ENCODE measurements at regions not wholly inside any gene's neighbourhood (a gene's known extent, or its start where the extent isn't known, plus 50 kb on each side); places are given as distances from the start of the nearest gene placed in this dataset.

GRCh38 chr2:126802316-126802715, 96.4 kb upstream of the TEX51 start:
- Histone ChIP-seq H2BK120ac (ENCODE audit: low read depth, low read length) (no peak overlapping the region), H3K27me3 (ENCODE audit: control insufficient read depth in 1 of 2, insufficient read depth in 1 of 2, low read length in 2 of 2) (peaks cover 0 to 4% of the 10 kb centered on the region in 2 experiments), H3K79me1 (replicated peaks; ENCODE audit: low read length, poor library complexity, severe bottlenecking) (no peaks in the 10 kb centered on the region), H3K9ac (ENCODE audit: low read length) (no peak overlapping the region), H2AK5ac (ENCODE audit: low read length, severe bottlenecking) (no peak overlapping the region), H3K4me1 (ENCODE audit: control insufficient read depth, insufficient read depth, low read depth, low read length) (no peaks in the 10 kb centered on the region), H2BK12ac (ENCODE audit: low read length in 2 of 2) (no peak overlapping the region), H4K8ac (ENCODE audit: low read length) (no peak overlapping the region), H3K9me3 (ENCODE audit: control insufficient read depth, low read length) (no peaks in the 10 kb centered on the region), H3K18ac (ENCODE audit: low read depth in 1 of 2, low read length in 2 of 2) (no peak overlapping the region), H2AFZ (ENCODE audit: low read depth, low read length) (no peak overlapping the region), H3K4me3 (ENCODE audit: insufficient read depth in 1 of 2, low read depth in 1 of 2, low read length in 2 of 2) (no peak overlapping the region), H3K4ac (ENCODE audit: low read depth in 1 of 2, low read length in 2 of 2) (no peak overlapping the region), H3K36me3 (ENCODE audit: control insufficient read depth in 1 of 2, insufficient read depth in 2 of 2, low read depth in 1 of 2, low read length in 2 of 2) (no peaks in the 10 kb centered on the region), H3K23ac (ENCODE audit: low read length in 2 of 2) (no peak overlapping the region), H2BK5ac (ENCODE audit: low read depth, low read length, poor library complexity, severe bottlenecking) (no peak overlapping the region), H4K91ac (ENCODE audit: low read length) (no peak overlapping the region), H3K14ac (ENCODE audit: low read length in 2 of 2) (no peak overlapping the region), H3K4me2 (ENCODE audit: low read length, poor library complexity, severe bottlenecking) (no peak overlapping the region), H2BK15ac (ENCODE audit: low read depth, poor library complexity, severe bottlenecking) (no peak overlapping the region), H3K27ac (ENCODE audit: low read length, poor library complexity, severe bottlenecking) (no peak overlapping the region)
- WGBS: 81% methylated on average over 7 of the region's 7 CpGs
- DNase-seq: no peak

DNA sequence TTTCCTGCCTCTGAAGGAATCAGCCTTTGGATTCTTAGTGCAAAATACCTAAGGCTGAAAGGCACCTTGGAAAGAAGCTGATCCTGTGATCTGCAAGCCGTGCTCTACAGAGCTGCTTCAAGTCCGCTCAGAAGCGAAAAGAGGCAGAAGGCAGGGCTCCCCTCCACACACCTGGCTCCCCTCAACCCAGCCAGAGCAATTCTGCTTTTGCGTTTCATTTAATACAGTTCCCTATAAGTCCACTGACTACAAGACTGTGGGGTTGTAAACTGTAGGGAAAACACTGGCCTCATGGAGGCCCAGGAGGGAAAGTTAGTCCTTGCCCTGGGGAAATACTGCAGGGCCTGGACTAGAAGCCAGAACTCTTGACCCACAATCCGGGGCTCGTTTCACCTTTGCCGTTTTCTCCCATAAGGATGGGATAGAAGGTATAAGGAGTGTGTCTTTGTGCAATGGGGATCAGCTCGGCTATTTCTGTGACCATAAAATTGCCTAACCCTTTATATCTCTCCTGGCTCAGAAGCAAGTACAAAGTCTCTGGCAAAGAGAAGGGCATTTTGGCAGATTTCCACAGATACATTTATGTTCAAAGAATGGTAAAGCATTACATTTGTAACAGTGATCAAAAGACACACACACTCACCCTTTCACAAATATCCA, 95.8 kb upstream of the TEX51 start:
- no peaks in the 10 kb centered on the region for H3K79me1 ChIP-seq (replicated peaks; ENCODE audit: low read length, poor library complexity, severe bottlenecking)
- WGBS: 77% methylated on average over 7 of the region's 8 CpGs
- DNase-seq: no peak

GRCh38 chr2:126803434-126803775, 95.3 kb upstream of the TEX51 start:
- H3K18ac ChIP-seq (ENCODE audit: low read depth in 1 of 2, low read length in 2 of 2): no peak overlapping the region
- no peak overlapping the region for H3K4me2 ChIP-seq (ENCODE audit: low read length, poor library complexity, severe bottlenecking)
- H3K36me3 ChIP-seq (ENCODE audit: control insufficient read depth in 1 of 2, insufficient read depth in 2 of 2, low read depth in 1 of 2, low read length in 2 of 2): no peaks in the 10 kb centered on the region
- no peak overlapping the region for H2BK5ac ChIP-seq (ENCODE audit: low read depth, low read length, poor library complexity, severe bottlenecking)
- 89% methylated on average over 8 of the region's 8 CpGs for WGBS
- H3K4me3 ChIP-seq (ENCODE audit: insufficient read depth in 1 of 2, low read depth in 1 of 2, low read length in 2 of 2): no peak overlapping the region
- H3K27ac ChIP-seq (ENCODE audit: low read length, poor library complexity, severe bottlenecking): no peak overlapping the region
- DNase-seq: no peak
- no peak overlapping the region for H3K4ac ChIP-seq (ENCODE audit: low read depth in 1 of 2, low read length in 2 of 2)
- H2BK15ac ChIP-seq (ENCODE audit: low read depth, poor library complexity, severe bottlenecking): no peak overlapping the region
- H3K27me3 ChIP-seq (ENCODE audit: control insufficient read depth in 1 of 2, insufficient read depth in 1 of 2, low read length in 2 of 2): peaks cover 0 to 4% of the 10 kb centered on the region in 2 experiments
- no peak overlapping the region for H2BK120ac ChIP-seq (ENCODE audit: low read depth, low read length)
- no peaks in the 10 kb centered on the region for H3K79me1 ChIP-seq (replicated peaks; ENCODE audit: low read length, poor library complexity, severe bottlenecking)
- no peak overlapping the region for H3K14ac ChIP-seq (ENCODE audit: low read length in 2 of 2)
- H2AK5ac ChIP-seq (ENCODE audit: low read length, severe bottlenecking): no peak overlapping the region
- no peaks in the 10 kb centered on the region for H3K9me3 ChIP-seq (ENCODE audit: control insufficient read depth, low read length)
- H3K4me1 ChIP-seq (ENCODE audit: control insufficient read depth, insufficient read depth, low read depth, low read length): no peaks in the 10 kb centered on the region
- H2BK12ac ChIP-seq (ENCODE audit: low read length in 2 of 2): no peak overlapping the region
- H3K23ac ChIP-seq (ENCODE audit: low read length in 2 of 2): no peak overlapping the region
- no peak overlapping the region for H4K8ac ChIP-seq (ENCODE audit: low read length)
- H4K91ac ChIP-seq (ENCODE audit: low read length): no peak overlapping the region
- H2AFZ ChIP-seq (ENCODE audit: low read depth, low read length): no peak overlapping the region
- no peak overlapping the region for H3K9ac ChIP-seq (ENCODE audit: low read length)

More for the DNA sequence above, 95.8 kb upstream of the TEX51 start:
- H3K27ac ChIP-seq (ENCODE audit: low read length, poor library complexity, severe bottlenecking): no peak overlapping the region
- no peaks in the 10 kb centered on the region for H3K9me3 ChIP-seq (ENCODE audit: control insufficient read depth, low read length)
- H2BK12ac ChIP-seq (ENCODE audit: low read length in 2 of 2): no peak overlapping the region
- H2BK15ac ChIP-seq (ENCODE audit: low read depth, poor library complexity, severe bottlenecking): no peak overlapping the region
- H3K4me3 ChIP-seq (ENCODE audit: insufficient read depth in 1 of 2, low read depth in 1 of 2, low read length in 2 of 2): no peak overlapping the region
- H2BK5ac ChIP-seq (ENCODE audit: low read depth, low read length, poor library complexity, severe bottlenecking): no peak overlapping the region
- H4K91ac ChIP-seq (ENCODE audit: low read length): no peak overlapping the region
- H3K23ac ChIP-seq (ENCODE audit: low read length in 2 of 2): no peak overlapping the region
- H3K14ac ChIP-seq (ENCODE audit: low read length in 2 of 2): no peak overlapping the region
- H3K4me1 ChIP-seq (ENCODE audit: control insufficient read depth, insufficient read depth, low read depth, low read length): no peaks in the 10 kb centered on the region
- no peak overlapping the region for H4K8ac ChIP-seq (ENCODE audit: low read length)
- H3K9ac ChIP-seq (ENCODE audit: low read length): no peak overlapping the region
- H2AFZ ChIP-seq (ENCODE audit: low read depth, low read length): no peak overlapping the region
- H2AK5ac ChIP-seq (ENCODE audit: low read length, severe bottlenecking): no peak overlapping the region
- H3K4ac ChIP-seq (ENCODE audit: low read depth in 1 of 2, low read length in 2 of 2): no peak overlapping the region
- peaks cover 0 to 4% of the 10 kb centered on the region in 2 experiments for H3K27me3 ChIP-seq (ENCODE audit: control insufficient read depth in 1 of 2, insufficient read depth in 1 of 2, low read length in 2 of 2)
- H3K36me3 ChIP-seq (ENCODE audit: control insufficient read depth in 1 of 2, insufficient read depth in 2 of 2, low read depth in 1 of 2, low read length in 2 of 2): no peaks in the 10 kb centered on the region
- H3K4me2 ChIP-seq (ENCODE audit: low read length, poor library complexity, severe bottlenecking): no peak overlapping the region
- no peak overlapping the region for H3K18ac ChIP-seq (ENCODE audit: low read depth in 1 of 2, low read length in 2 of 2)
- H2BK120ac ChIP-seq (ENCODE audit: low read depth, low read length): no peak overlapping the region

DNA sequence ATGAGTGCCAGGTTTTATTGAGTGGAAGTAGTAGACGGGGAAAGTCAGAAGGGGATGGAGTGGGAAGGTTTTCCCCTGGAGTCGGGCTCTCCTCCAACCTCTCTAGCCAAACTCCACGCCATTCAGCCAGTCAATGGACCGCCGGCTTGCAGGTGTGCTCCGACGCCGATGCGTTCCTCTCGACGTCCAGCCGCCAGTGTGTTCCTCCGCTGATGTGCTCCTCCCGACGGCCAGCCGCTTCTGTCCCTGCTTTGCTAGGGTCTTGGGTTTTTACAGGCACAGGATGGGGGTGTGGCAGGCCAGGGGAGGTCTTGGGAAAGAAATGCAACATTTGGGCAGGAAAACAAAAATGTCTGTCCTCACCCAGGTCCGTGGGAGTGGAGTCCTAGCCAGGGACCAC, 94.3 kb upstream of the TEX51 start:
- 86% methylated on average over 12 of the region's 17 CpGs for WGBS
- H2BK120ac ChIP-seq (ENCODE audit: low read depth, low read length): no peak overlapping the region
- DNase-seq: no peak
- H3K4me2 ChIP-seq (ENCODE audit: low read length, poor library complexity, severe bottlenecking): no peak overlapping the region
- no peak overlapping the region for H3K14ac ChIP-seq (ENCODE audit: low read length in 2 of 2)
- H4K91ac ChIP-seq (ENCODE audit: low read length): no peak overlapping the region
- H3K23ac ChIP-seq (ENCODE audit: low read length in 2 of 2): no peak overlapping the region
- H2AK5ac ChIP-seq (ENCODE audit: low read length, severe bottlenecking): no peak overlapping the region
- no peak overlapping the region for H3K18ac ChIP-seq (ENCODE audit: low read depth in 1 of 2, low read length in 2 of 2)
- H2BK15ac ChIP-seq (ENCODE audit: low read depth, poor library complexity, severe bottlenecking): no peak overlapping the region
- H3K9me3 ChIP-seq (ENCODE audit: control insufficient read depth, low read length): no peaks in the 10 kb centered on the region
- no peak overlapping the region for H3K4ac ChIP-seq (ENCODE audit: low read depth in 1 of 2, low read length in 2 of 2)
- no peaks in the 10 kb centered on the region for H3K79me1 ChIP-seq (replicated peaks; ENCODE audit: low read length, poor library complexity, severe bottlenecking)
- no peak overlapping the region for H2AFZ ChIP-seq (ENCODE audit: low read depth, low read length)
- no peaks in the 10 kb centered on the region for H3K36me3 ChIP-seq (ENCODE audit: control insufficient read depth in 1 of 2, insufficient read depth in 2 of 2, low read depth in 1 of 2, low read length in 2 of 2)
- H4K8ac ChIP-seq (ENCODE audit: low read length): no peak overlapping the region
- no peak overlapping the region for H3K4me3 ChIP-seq (ENCODE audit: insufficient read depth in 1 of 2, low read depth in 1 of 2, low read length in 2 of 2)
- H3K27me3 ChIP-seq (ENCODE audit: control insufficient read depth in 1 of 2, insufficient read depth in 1 of 2, low read length in 2 of 2): peaks cover 0 to 4% of the 10 kb centered on the region in 2 experiments
- no peak overlapping the region for H2BK5ac ChIP-seq (ENCODE audit: low read depth, low read length, poor library complexity, severe bottlenecking)
- no peak overlapping the region for H2BK12ac ChIP-seq (ENCODE audit: low read length in 2 of 2)
- no peak overlapping the region for H3K27ac ChIP-seq (ENCODE audit: low read length, poor library complexity, severe bottlenecking)
- H3K4me1 ChIP-seq (ENCODE audit: control insufficient read depth, insufficient read depth, low read depth, low read length): no peaks in the 10 kb centered on the region
- H3K9ac ChIP-seq (ENCODE audit: low read length): no peak overlapping the region
